ENCODE measurements at regions not wholly inside any gene's neighbourhood (a gene's known extent, or its start where the extent isn't known, plus 50 kb on each side); places are given as distances from the start of the nearest gene placed in this dataset.

DNA sequence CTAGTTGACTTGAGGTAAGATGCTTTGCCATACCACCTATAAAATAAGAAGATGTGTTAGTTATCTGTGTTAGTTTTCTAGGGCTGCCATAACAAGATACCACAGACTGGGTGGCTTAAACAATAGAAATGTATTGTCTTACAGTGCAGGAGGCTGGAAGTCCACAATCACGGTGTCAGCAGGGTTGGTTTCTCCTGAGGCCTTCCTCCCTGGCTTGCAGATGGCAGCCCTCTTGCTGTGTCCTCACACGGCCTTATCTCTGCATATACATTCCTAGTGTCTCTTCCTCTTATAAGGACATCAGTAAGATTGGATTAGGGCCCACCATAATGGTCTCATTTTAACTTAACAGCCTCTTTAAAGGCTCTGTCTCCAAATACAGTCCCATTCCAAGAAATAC lies 192.1 kb downstream of the GATA3 start:
- Histone ChIP-seq H3K9me2 (replicated peaks; ENCODE audit: control insufficient read depth, low read length) (no peaks in the 10 kb centered on the region), H3K79me2 (ENCODE audit: control insufficient read depth, low read length) (no peaks in the 10 kb centered on the region), H3K4me1 (ENCODE audit: control insufficient read depth, low read length) (no peaks in the 10 kb centered on the region), H3K27ac (ENCODE audit: low read depth, low read length) (no peak overlapping the region), H3K9me3 (ENCODE audit: control insufficient read depth, insufficient read depth, low read length) (no peaks in the 10 kb centered on the region), H3K27me3 (ENCODE audit: control insufficient read depth, low read length) (no peaks in the 10 kb centered on the region), H3K36me3 (ENCODE audit: control insufficient read depth, low read length) (no peaks in the 10 kb centered on the region), H3K4me2 (ENCODE audit: low read length) (no peak overlapping the region), H3F3A (ENCODE audit: control insufficient read depth, insufficient read depth) (no peaks in the 10 kb centered on the region), H3K4me3 (ENCODE audit: low read length) (no peak overlapping the region), H4K20me1 (ENCODE audit: control insufficient read depth, insufficient read depth, low read depth, low read length) (no peaks in the 10 kb centered on the region)
- TF ChIP-seq, protein P1, sequence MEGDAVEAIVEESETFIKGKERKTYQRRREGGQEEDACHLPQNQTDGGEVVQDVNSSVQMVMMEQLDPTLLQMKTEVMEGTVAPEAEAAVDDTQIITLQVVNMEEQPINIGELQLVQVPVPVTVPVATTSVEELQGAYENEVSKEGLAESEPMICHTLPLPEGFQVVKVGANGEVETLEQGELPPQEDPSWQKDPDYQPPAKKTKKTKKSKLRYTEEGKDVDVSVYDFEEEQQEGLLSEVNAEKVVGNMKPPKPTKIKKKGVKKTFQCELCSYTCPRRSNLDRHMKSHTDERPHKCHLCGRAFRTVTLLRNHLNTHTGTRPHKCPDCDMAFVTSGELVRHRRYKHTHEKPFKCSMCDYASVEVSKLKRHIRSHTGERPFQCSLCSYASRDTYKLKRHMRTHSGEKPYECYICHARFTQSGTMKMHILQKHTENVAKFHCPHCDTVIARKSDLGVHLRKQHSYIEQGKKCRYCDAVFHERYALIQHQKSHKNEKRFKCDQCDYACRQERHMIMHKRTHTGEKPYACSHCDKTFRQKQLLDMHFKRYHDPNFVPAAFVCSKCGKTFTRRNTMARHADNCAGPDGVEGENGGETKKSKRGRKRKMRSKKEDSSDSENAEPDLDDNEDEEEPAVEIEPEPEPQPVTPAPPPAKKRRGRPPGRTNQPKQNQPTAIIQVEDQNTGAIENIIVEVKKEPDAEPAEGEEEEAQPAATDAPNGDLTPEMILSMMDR (IDR thresholded peaks at IDR 0.05; ENCODE audit: low read depth, low read length, poor library complexity, severe bottlenecking): no peak
- TF ChIP-seq EZH2phosphoT487 (IDR thresholded peaks at IDR 0.05; ENCODE audit: borderline replicate concordance, low read length): no peak

DNA sequence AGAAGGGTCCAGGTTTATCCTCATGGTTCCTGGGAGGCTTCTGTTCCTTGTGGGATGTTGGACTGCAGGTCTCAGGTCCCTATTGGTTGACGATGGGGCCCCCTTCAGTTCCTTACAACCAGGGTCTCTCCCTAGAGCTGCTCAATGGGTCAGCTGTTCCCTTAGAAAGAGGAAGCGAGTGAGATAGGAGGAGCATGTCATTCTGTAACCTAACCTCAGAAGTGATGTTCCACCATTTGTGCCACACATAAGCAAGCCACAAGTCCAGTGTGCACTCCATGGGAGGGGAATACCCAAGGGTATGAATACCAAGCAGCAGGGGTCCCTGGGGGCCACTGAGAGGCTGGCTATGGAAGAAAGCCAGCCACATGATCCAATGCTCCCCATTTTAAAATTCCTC lies 192.7 kb downstream of the GATA3 start:
- TF ChIP-seq, protein P1 (IDR thresholded peaks at IDR 0.05; ENCODE audit: low read depth, low read length, poor library complexity, severe bottlenecking): no peak
- no peak for TF ChIP-seq EZH2phosphoT487 (IDR thresholded peaks at IDR 0.05; ENCODE audit: borderline replicate concordance, low read length)
- no peaks in the 10 kb centered on the region for H3K27me3 ChIP-seq (ENCODE audit: control insufficient read depth, low read length)
- H3F3A ChIP-seq (ENCODE audit: control insufficient read depth, insufficient read depth): no peaks in the 10 kb centered on the region
- no peaks in the 10 kb centered on the region for H3K9me2 ChIP-seq (replicated peaks; ENCODE audit: control insufficient read depth, low read length)
- H3K27ac ChIP-seq (ENCODE audit: low read depth, low read length): no peak overlapping the region
- H3K36me3 ChIP-seq (ENCODE audit: control insufficient read depth, low read length): no peaks in the 10 kb centered on the region
- H3K4me1 ChIP-seq (ENCODE audit: control insufficient read depth, low read length): no peaks in the 10 kb centered on the region
- no peaks in the 10 kb centered on the region for H3K9me3 ChIP-seq (ENCODE audit: control insufficient read depth, insufficient read depth, low read length)
- no peaks in the 10 kb centered on the region for H3K79me2 ChIP-seq (ENCODE audit: control insufficient read depth, low read length)
- H3K4me3 ChIP-seq (ENCODE audit: low read length): no peak overlapping the region
- H4K20me1 ChIP-seq (ENCODE audit: control insufficient read depth, insufficient read depth, low read depth, low read length): no peaks in the 10 kb centered on the region
- no peak overlapping the region for H3K4me2 ChIP-seq (ENCODE audit: low read length)

DNA sequence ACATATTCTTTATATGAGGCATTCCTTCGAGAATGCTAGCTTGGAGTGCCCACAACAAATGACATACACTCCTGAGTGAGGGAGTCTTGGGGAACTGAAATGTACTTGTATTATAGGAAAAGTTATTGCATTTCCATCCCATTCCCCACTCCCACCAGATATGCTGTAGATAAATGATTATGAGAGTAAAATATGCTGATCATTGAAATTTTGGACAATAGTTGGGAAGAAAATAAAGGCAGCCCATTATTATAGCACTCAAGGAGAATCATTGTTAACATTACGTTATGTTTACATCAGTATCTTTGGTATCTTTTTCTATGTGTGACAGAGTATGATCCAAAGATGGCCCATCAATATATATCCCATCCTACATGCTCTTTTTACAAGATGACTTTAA lies 194.4 kb downstream of the GATA3 start:
- H4K20me1 ChIP-seq (ENCODE audit: control insufficient read depth, insufficient read depth, low read depth, low read length): no peaks in the 10 kb centered on the region
- TF ChIP-seq, protein P1 (IDR thresholded peaks at IDR 0.05; ENCODE audit: low read depth, low read length, poor library complexity, severe bottlenecking): no peak
- no peak for TF ChIP-seq EZH2phosphoT487 (IDR thresholded peaks at IDR 0.05; ENCODE audit: borderline replicate concordance, low read length)
- H3K36me3 ChIP-seq (ENCODE audit: control insufficient read depth, low read length): no peaks in the 10 kb centered on the region

DNA sequence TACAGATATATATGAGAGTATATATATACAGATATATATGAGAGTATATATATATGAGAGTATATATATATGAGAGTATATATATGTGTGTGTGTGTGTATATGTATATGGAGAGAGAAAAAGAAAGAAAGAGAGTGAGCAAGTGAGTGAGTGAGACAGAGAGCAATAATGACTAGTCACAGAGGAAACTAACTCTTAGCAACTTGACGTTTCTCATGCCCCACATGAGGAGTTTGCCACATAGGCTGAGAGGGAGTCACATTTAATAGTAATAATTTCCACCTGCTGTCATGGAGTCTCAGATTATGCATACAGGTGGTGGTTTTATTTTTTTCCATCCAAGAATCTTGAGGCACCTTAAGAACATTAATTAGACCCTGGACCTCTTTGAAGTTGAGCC lies 199.9 kb downstream of the GATA3 start:
- Histone ChIP-seq H3K4me3 (ENCODE audit: low read length) (no peak overlapping the region), H3K36me3 (ENCODE audit: control insufficient read depth, low read length) (no peaks in the 10 kb centered on the region), H3K79me2 (ENCODE audit: control insufficient read depth, low read length) (no peaks in the 10 kb centered on the region), H4K20me1 (ENCODE audit: control insufficient read depth, insufficient read depth, low read depth, low read length) (no peaks in the 10 kb centered on the region), H3K27me3 (ENCODE audit: control insufficient read depth, low read length) (no peaks in the 10 kb centered on the region), H3F3A (ENCODE audit: control insufficient read depth, insufficient read depth) (no peaks in the 10 kb centered on the region), H3K4me2 (ENCODE audit: low read length) (no peak overlapping the region), H3K27ac (ENCODE audit: low read depth, low read length) (no peak overlapping the region), H3K4me1 (ENCODE audit: control insufficient read depth, low read length) (no peaks in the 10 kb centered on the region), H3K9me3 (ENCODE audit: control insufficient read depth, insufficient read depth, low read length) (no peaks in the 10 kb centered on the region), H3K9me2 (replicated peaks; ENCODE audit: control insufficient read depth, low read length) (no peaks in the 10 kb centered on the region)
- TF ChIP-seq EZH2phosphoT487 (IDR thresholded peaks at IDR 0.05; ENCODE audit: borderline replicate concordance, low read length): no peak
- TF ChIP-seq, protein P1 (IDR thresholded peaks at IDR 0.05; ENCODE audit: low read depth, low read length, poor library complexity, severe bottlenecking): no peak

More for the DNA sequence above, 194.4 kb downstream of the GATA3 start:
- Histone ChIP-seq H3K4me1 (ENCODE audit: control insufficient read depth, low read length) (no peaks in the 10 kb centered on the region), H3K9me3 (ENCODE audit: control insufficient read depth, insufficient read depth, low read length) (no peaks in the 10 kb centered on the region), H3K79me2 (ENCODE audit: control insufficient read depth, low read length) (no peaks in the 10 kb centered on the region), H3F3A (ENCODE audit: control insufficient read depth, insufficient read depth) (no peaks in the 10 kb centered on the region), H3K4me3 (ENCODE audit: low read length) (no peak overlapping the region), H3K4me2 (ENCODE audit: low read length) (no peak overlapping the region), H3K27ac (ENCODE audit: low read depth, low read length) (no peak overlapping the region), H3K27me3 (ENCODE audit: control insufficient read depth, low read length) (no peaks in the 10 kb centered on the region), H3K9me2 (replicated peaks; ENCODE audit: control insufficient read depth, low read length) (no peaks in the 10 kb centered on the region)

Data from DOHH2 (cell line).